ENCODE measurements at regions not wholly inside any gene's neighbourhood (a gene's known extent, or its start where the extent isn't known, plus 50 kb on each side); places are given as distances from the start of the nearest gene placed in this dataset.

DNA sequence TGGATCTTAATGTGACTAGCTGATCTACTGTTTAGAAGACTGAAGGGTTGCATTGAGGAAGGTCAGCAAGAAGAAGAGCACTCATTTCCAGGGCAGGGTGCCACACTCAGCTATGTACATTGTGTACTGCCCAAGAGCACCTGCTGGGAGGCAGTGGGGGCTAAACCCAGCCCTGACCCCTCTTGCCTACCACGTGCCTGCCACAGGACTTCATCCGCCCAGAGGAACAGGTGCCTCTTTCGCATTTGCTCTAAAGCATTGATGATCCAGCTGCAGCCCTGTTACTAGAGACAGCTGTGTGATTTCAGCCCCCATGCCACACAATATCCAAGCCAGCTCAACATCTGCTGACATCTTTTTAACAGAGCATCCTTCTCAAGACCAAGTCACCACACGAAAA is 341.8 kb downstream of the LMX1A start:
- Histone ChIP-seq H3F3A (replicated peaks; ENCODE audit: low read depth) (no peaks in the 10 kb centered on the region), H3K4me2 (no peak overlapping the region), H3K9me2 (ENCODE audit: insufficient read depth) (no peaks in the 10 kb centered on the region), H2AFZ (no peak overlapping the region), H3K79me2 (replicated peaks; ENCODE audit: insufficient read depth) (no peaks in the 10 kb centered on the region), H3K27me3 (ENCODE audit: insufficient read depth) (no peaks in the 10 kb centered on the region), H3K4me3 (no peak overlapping the region), H4K20me1 (replicated peaks; ENCODE audit: insufficient read depth) (no peaks in the 10 kb centered on the region), H3K27ac (ENCODE audit: low read depth) (no peak overlapping the region), H3K36me3 (ENCODE audit: insufficient read depth) (no peaks in the 10 kb centered on the region), H3K4me1 (ENCODE audit: insufficient read depth) (no peaks in the 10 kb centered on the region)
- no peak overlapping the region for H3K27ac Mint-ChIP-seq
- H3K4me3 Mint-ChIP-seq: no peak overlapping the region
- peaks cover 3% of the 10 kb centered on the region; the same call in 1 of the 3 replicates for H3K36me3 Mint-ChIP-seq (ENCODE audit: low read depth)
- no peaks in the 10 kb centered on the region for H3K27me3 Mint-ChIP-seq (ENCODE audit: insufficient read depth, low read depth, poor library complexity)
- no peak for ATAC-seq
- no peak for DNase-seq (ENCODE audit: low spot score)
- H3K9me3 Mint-ChIP-seq: peaks cover 29% of the 10 kb centered on the region
- TF ChIP-seq ETS1 (IDR thresholded peaks at IDR 0.05): no peak
- no peak for TF ChIP-seq EZH2 (IDR thresholded peaks at IDR 0.05; ENCODE audit: low read depth, unreplicated experiment)
- no peak for TF ChIP-seq ZNF114 (CRISPR knock-in tag; IDR thresholded peaks at IDR 0.05)
- no peak for TF ChIP-seq CTCF (conservative IDR thresholded peaks at IDR 0.05; ENCODE audit: low read depth in 2 of 2)
- TF ChIP-seq STAT1 (IDR thresholded peaks at IDR 0.05; ENCODE audit: unreplicated experiment): no peak
- no peak for TF ChIP-seq JUNB (IDR thresholded peaks at IDR 0.05; ENCODE audit: unreplicated experiment)
- TF ChIP-seq POLR2AphosphoS5 (IDR thresholded peaks at IDR 0.05; ENCODE audit: low read depth): no peak
- TF ChIP-seq NANOG (IDR thresholded peaks at IDR 0.05; ENCODE audit: borderline replicate concordance): no peak
- TF ChIP-seq REST (IDR thresholded peaks at IDR 0.05; ENCODE audit: unreplicated experiment): no peak
- TF ChIP-seq EZH2phosphoT487 (IDR thresholded peaks at IDR 0.05; ENCODE audit: unreplicated experiment): no peak
- TF ChIP-seq, protein P1, sequence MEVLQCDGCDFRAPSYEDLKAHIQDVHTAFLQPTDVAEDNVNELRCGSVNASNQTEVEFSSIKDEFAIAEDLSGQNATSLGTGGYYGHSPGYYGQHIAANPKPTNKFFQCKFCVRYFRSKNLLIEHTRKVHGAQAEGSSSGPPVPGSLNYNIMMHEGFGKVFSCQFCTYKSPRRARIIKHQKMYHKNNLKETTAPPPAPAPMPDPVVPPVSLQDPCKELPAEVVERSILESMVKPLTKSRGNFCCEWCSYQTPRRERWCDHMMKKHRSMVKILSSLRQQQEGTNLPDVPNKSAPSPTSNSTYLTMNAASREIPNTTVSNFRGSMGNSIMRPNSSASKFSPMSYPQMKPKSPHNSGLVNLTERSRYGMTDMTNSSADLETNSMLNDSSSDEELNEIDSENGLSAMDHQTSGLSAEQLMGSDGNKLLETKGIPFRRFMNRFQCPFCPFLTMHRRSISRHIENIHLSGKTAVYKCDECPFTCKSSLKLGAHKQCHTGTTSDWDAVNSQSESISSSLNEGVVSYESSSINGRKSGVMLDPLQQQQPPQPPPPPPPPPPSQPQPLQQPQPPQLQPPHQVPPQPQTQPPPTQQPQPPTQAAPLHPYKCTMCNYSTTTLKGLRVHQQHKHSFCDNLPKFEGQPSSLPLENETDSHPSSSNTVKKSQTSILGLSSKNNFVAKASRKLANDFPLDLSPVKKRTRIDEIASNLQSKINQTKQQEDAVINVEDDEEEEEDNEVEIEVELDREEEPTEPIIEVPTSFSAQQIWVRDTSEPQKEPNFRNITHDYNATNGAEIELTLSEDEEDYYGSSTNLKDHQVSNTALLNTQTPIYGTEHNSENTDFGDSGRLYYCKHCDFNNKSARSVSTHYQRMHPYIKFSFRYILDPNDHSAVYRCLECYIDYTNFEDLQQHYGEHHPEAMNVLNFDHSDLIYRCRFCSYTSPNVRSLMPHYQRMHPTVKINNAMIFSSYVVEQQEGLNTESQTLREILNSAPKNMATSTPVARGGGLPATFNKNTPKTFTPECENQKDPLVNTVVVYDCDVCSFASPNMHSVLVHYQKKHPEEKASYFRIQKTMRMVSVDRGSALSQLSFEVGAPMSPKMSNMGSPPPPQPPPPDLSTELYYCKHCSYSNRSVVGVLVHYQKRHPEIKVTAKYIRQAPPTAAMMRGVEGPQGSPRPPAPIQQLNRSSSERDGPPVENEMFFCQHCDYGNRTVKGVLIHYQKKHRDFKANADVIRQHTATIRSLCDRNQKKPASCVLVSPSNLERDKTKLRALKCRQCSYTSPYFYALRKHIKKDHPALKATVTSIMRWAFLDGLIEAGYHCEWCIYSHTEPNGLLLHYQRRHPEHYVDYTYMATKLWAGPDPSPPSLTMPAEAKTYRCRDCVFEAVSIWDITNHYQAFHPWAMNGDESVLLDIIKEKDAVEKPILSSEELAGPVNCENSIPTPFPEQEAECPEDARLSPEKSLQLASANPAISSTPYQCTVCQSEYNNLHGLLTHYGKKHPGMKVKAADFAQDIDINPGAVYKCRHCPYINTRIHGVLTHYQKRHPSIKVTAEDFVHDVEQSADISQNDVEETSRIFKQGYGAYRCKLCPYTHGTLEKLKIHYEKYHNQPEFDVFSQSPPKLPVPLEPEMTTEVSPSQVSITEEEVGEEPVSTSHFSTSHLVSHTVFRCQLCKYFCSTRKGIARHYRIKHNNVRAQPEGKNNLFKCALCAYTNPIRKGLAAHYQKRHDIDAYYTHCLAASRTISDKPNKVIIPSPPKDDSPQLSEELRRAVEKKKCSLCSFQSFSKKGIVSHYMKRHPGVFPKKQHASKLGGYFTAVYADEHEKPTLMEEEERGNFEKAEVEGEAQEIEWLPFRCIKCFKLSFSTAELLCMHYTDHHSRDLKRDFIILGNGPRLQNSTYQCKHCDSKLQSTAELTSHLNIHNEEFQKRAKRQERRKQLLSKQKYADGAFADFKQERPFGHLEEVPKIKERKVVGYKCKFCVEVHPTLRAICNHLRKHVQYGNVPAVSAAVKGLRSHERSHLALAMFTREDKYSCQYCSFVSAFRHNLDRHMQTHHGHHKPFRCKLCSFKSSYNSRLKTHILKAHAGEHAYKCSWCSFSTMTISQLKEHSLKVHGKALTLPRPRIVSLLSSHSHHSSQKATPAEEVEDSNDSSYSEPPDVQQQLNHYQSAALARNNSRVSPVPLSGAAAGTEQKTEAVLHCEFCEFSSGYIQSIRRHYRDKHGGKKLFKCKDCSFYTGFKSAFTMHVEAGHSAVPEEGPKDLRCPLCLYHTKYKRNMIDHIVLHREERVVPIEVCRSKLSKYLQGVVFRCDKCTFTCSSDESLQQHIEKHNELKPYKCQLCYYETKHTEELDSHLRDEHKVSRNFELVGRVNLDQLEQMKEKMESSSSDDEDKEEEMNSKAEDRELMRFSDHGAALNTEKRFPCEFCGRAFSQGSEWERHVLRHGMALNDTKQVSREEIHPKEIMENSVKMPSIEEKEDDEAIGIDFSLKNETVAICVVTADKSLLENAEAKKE (CRISPR knock-in tag; IDR thresholded peaks at IDR 0.05): no peak
- no peak for TF ChIP-seq ZNF331 (CRISPR knock-in tag; IDR thresholded peaks at IDR 0.05; ENCODE audit: low read depth)
- TF ChIP-seq CREB1 (CRISPR knock-in tag; IDR thresholded peaks at IDR 0.05; ENCODE audit: low read depth): no peak
- H3K4me1 Mint-ChIP-seq: no peaks in the 10 kb centered on the region

Measured in GM23338 (cell line).